ENCODE measurements at regions not wholly inside any gene's neighbourhood (a gene's known extent, or its start where the extent isn't known, plus 50 kb on each side); places are given as distances from the start of the nearest gene placed in this dataset.
A peak's percentile ranks its signal among the peaks of the same experiment; 100 is the strongest.
"Not testable (repeated sequence)": the region's sequence is repeated elsewhere in the genome, so short reads cannot be mapped to it uniquely, and the experiment has no call there.

DNA sequence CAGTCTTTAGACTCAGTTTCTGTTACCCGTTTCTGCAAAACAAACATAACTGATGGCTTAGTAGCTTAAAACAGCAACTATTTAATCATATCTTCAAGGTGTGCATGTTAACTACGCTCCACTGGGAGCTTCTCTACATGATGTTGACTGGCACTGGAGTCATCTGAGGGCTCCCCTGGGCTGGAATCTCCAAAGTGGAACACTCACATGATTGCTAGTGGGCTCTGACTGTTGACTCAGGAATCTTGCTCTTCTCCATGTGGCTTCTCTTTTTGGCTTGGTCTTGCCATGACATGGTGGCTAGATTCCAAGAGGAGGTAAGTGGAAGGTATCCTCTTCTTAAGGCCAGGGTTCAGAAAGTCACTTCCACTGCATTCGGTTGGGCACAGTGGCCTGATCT, 160.8 kb downstream of the PMAIP1 start:
- no peak for FAIRE-seq

DNA sequence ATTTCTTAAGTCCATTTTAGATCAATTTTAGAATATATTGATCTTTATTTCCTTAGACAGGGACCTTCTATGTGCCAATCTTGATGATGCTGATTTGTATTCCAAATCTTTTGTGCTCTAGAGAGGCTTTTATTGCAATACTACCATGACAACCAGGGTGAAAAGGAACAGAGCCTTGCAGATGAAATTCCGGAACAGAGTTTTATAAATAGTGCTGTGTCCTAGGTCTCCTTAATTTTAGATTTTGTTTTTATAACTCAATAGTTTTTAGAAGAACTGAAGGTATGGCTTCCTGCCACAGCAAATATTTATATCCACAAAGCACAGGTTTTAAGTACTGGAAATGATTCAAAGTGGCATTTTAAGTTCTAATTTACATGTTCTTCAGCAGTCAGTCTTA, 160.2 kb downstream of the PMAIP1 start:
- no peak for FAIRE-seq

DNA sequence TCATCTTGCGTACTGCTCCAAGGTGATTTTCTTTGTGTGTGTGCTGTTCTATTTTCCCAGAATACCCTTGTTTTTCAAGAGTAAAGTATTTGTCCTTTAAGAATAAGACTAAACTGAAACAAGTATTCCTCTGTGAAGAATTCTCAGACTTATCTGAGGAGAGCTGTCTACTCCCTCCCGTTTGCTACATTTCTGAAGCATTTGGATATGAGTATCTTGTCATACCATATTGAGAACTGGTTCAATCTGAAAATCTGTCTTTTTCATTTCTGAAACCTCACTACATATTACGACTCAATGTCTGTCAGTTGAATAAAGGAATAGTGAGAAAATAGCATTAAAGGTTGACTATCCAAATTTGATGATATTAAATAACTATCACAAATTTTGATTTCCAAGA, 159.4 kb downstream of the PMAIP1 start:
- no peak for FAIRE-seq

DNA sequence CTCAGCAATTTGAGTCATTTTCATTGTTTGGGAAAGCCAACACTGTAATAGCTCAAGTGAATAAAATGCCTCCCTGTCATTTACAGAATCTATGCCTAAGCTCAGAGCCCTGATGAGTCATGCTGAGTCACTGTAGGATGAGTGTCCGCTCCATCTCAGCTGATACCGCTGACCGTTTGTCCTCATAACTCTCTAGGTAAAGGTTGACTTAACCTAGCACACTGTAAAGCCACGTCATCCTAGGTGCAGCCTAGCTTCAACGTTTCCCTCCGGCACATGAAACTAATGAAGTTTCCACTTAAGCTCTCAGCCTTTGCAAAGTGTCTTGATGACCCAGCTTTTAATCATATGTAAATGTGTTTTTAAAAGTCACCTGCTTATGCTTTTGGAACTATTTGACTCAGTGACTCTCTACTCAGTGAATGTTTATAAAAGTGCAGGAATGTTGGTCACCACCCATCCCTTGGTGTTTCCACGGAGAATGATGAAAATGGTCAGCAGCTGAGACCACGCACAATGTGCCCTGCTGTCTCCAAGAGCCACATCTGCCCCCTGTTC, 154.0 kb downstream of the PMAIP1 start:
- no peak for FAIRE-seq

DNA sequence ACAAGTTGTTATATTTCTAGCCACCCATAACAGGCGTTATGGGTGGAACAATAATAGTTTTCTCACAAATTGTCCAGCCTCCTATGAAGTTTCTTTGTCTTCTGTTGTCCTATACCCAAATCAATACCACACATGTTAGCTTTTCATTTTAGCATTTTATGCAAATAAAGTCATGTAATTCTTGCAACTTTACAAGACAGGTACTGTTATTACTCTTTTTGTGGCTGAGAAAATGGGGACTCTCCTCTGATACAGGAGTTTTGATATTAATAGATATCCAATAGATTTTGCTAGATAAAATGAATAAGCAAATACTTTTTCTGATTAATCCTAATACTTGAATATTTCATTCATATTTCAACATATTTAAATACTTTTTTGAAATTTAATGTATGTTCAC, 151.0 kb downstream of the PMAIP1 start:
- peak; percentile 4 for FAIRE-seq

DNA sequence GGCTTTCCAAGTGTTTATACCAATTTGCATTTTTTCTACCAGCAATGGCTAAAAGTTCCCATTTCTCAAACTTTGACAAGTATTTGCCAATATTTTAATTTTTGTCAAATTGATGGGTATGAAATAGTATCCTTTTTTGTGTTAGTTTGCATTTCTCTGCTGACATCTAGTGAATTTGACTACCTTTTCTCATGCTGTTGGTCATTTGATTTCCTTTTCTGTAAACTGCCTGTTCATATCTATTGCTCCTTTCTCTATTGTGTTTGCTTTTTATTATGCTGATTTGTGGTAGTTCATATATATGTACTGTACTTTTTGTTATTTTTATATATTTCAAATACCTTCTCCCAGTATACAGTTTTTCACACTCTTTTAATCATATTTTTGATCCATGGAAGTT, 149.4 kb downstream of the PMAIP1 start:
- FAIRE-seq: no peak

DNA sequence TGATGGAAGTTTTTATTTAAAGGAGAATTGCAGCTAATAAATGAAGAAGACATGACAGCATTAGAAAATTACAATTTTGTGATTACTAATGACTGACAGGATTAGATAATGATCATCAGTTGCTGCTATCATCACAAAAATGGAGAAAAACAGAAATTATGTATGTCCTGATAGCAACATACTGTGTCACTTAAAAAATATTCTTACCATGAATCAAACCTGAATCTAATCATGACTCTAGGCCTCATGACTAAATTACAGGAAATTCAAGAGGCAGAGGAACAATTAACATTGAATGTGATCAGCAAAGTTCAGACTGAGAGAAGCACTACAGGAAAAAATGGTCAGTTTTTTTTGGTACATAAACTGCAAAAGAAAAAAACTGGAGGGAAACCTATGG, 147.8 kb downstream of the PMAIP1 start:
- no peak for FAIRE-seq

DNA sequence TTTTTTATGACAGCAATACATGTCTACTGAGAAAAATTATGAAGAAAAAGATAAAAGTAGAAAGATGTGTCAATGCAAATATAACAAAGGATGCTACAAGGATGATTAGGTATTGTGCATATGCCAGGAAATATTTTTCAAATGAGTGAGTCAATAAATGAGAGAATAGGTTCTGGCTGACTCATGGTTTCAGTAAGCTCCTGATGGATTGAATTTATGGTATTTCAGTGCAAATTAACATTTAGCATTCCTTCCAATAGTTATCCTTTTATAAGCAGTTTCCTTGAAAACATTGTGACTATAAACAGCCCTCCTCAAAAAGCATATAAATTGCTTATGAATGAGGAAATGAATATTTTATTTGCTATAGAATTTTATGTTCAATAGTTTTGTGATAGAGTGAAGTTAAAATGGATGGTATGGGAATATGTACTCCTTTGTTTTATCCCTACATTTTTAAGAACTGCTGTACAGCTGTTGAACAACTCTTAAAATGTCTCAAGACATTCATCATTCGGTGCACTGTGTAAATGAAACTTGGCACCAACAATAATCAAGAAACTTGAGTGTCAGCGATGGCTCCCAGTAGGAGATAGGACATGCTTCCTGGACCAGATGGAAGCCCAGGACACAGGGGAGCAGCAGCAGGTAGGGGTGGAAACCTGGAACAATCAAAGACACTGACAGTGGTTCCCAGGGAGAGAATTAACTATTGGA, 144.7 kb downstream of the PMAIP1 start:
- no peak for FAIRE-seq

DNA sequence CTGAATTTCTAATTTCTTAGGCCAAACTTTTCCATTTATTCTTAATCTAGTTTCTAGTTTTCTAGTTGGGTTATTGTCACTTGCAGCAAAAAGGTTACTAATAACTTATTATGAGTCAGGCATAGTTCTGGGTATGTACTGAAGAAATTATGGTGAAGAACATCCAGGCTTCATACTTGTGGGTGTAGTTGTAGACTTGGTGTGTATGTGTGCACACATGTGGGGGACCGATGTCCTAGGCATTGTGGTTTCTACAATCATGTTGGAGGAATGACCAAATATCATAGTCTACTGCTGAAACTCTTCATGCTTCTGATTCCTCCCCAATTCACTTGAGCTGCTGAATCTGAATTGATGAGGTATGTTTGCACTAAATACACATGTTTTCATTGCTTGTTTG, 141.2 kb downstream of the PMAIP1 start:
- FAIRE-seq: no peak

DNA sequence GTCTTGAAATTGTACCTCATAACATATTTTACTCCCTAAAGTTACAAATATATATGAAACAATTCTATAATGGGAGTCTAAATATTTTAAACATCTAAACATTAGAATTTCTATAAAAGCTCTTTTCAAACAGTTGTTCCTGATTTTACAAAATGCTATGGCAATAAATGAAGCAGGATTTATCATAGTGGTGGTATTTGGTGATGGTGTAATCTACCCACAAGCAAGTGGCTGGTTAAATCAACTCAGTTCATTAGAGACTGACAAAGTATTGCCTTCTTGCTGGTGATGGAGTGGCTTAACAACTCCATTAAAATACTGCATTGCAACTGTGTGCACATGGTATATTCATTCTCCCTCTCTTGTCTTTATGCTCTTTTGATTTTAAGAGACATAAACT, 138.9 kb downstream of the PMAIP1 start:
- FAIRE-seq: no peak

DNA sequence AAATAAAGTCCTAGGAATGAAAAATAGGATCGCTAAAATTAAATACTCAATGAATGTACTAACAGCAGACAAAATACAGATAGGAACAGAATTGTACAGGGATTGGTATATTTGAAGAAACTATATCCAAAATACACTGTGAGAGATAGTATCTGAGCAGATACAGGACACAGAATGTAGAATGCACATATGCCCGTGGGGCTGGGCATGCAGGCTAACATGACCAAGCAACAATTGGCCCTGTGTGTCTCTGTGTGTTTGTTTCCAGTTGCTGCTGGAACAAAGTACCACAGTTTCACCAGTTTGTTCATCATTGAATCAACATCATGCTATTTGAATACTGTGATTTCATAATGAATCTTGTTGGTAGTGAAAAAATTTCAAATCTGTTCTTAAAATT, 127.6 kb downstream of the PMAIP1 start:
- no peak for FAIRE-seq

DNA sequence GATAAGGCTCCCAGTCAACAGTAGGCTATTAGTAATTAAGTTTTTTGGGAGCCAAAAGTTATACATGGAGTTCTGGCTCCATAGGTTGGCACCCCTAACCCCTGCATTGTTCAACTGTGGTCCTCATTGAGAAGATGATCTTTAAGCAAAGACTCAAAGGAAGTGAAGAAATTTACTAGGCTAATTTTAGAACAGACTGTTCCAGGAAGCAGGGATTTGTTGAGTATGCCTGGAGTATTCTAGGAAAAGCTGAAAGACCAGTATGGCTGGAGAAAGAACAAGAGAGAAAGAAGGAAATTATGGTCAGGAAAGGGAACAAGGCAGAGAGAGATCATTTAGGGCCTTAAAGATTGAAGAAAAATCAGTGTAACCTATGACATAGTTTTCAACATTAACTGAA, 125.1 kb downstream of the PMAIP1 start:
- no peak for FAIRE-seq

DNA sequence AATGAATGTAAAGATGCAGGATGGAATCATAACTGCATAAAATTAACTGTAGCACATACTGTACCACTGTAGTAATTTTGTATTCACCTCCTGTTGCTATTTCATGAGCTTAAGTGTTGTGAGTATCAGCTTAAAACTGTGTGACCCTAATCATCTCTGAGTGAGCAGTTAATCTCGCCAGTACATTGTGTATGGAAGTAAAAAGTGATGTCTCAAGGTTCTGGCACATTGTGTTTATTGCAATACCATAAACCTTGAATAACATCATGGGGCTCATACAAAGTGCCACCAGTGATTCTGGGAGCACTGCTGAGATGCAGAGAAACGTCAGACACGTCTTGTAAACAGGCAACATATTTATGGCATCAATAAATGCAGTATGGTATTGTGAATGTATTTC, 124.5 kb downstream of the PMAIP1 start:
- no peak for FAIRE-seq

DNA sequence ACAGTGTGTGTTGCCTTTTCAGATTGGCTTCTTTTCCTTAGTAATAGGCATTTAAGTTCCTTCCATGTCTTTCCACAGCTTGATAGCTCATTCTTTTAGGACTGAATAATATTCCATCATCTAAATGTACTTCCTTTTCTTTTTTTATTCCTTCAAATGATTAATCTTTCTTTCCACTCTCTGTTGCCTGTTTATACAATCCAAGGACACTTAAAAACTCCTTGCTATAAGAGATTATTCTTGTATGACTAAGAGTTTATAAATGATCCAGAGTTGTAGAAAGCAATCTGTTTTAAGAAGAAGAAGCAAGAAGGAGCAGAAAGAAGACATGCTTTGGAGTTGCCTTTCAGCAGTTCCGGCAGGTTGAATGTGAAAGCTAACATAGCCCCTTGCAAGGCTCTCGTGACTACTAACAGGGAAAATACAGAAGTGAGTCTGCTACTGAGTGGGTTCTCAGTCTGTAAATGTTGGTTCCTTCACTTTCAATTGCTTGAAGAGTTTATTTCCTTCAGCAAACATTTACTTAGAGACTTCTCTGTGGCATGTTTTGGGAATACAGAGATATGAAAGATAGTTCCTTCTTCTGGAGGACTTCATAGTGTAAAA, 123.0 kb downstream of the PMAIP1 start:
- no peak for FAIRE-seq

DNA sequence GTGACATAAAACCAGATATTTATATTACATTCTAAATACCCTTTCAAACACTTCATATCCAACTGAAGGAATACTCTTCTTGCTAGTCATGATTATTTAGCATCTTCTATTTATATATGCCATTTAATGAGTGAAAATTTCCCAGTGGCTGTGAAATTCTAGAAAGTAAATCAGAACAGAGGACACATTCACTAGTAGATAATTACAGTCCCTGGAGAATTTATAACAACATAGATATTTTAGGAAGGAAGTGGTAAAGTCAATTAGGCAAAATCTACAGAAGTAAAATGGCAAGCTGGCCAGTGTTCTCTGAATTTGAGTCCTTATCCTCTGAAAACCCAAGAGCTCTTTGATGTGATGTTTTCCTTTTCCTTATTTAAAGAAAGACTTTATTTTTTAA, 121.8 kb downstream of the PMAIP1 start:
- no peak for FAIRE-seq

DNA sequence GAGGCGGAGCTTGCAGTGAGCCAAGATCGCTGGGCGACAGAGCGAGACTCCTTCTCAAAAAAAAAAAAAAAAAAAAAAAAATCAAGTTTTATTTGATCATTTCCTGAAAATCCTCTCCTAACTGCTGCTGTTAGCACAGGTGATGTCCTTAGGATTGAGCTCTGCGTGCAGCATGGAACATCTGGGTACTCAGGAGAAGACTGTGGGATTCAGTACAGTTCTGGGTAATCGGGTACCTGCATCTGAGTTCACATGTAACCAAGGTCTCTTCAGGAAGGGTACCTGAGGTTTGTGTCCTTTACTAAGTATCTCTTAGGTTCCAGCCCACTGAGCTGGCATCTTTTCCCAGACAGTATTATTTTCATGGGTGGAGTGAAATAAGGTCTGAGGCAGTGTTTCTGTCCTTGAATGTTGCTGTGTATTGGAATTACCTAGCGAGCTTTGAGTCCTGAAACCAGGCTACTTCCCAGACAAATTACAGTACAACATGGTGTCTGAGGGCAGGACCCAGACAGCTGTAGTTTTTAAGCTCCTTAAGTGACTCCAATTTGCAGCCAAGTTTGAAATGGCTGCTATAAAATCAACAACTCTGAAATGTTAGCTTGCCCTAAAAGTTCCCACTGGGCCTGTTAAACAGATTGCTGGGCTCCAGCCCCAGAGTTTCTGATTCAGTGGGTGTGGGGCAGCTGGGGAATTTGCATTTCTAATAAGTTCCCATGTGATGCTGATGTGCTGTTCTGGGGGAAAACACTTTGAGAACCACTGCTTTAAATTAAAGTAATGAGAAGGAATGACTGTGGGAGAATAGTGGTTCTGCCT, 120.5 kb downstream of the PMAIP1 start:
- FAIRE-seq: no peak

DNA sequence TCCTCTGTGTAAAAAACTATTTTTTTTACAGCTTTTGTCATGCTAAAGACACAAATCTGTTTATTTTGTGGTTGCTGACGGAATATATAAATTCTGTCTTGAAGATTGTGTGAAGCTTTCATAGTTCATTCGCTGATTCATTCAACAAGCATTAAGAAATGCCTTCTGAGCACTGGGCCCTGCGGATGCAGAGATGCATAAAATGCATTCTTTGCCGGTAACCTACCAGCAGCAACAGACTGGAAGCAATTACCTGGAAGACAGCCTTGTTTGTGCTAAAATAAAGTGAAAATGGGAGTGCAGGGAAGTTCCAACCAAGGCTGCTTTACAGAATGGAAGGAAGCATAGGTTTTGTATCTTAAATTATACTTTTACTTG, 119.7 kb downstream of the PMAIP1 start:
- FAIRE-seq: no peak

DNA sequence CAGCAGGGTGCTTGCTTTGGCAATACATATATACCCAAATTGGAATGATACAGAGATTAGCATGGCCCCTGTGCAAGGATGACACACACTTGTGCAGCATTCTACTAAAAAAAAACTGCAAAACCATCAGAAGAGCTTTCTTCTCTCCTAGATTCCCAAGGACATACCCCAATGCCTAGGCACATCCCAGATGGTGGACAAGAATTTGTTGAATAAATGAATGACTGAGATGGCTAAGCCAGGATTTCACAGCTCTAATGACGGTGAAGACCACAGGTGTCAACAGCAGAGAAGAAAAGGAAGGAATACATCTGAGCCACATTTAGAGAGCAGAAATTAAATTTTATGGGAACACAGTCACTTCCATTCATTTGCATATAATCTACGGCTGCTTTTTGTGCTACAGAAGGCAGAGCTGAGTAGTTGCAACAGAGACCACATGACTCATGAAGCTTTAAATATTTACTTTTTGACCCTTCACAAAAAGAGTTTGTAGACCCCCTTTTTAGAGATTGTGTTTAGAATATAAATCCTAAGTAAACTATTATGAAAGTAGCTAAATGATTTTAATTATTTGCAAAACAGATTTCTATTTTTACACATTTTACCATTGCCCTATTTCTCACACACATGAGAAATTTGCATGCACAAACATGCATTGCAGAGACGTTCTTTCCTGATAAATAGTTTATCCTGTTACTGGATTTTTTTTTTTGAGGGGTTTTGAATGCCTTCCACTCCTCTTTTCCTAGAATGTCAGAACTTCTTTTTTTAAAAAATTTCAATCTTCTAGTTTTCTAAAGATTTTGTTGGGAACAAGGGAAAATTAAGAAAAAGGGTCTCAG, 119.0 kb downstream of the PMAIP1 start:
- FAIRE-seq: no peak

DNA sequence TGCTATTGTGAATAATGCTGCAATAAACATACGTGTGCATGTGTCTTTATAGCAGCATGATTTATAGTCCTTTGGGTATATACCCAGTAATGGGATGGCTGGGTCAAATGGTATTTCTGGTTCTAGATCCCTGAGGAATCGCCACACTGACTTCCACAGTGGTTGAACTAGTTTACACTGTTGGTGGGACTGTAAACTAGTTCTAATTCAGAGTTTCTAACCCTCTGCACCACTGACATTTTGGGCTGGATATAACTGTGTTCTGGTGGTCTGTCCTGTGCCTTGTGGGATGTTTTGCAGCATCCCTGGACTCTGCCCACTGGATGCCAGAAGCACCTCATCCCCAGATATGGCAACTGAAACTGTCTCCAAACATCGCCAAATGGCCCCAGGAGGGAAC, 118.3 kb downstream of the PMAIP1 start:
- FAIRE-seq: not testable (repeated sequence)

DNA sequence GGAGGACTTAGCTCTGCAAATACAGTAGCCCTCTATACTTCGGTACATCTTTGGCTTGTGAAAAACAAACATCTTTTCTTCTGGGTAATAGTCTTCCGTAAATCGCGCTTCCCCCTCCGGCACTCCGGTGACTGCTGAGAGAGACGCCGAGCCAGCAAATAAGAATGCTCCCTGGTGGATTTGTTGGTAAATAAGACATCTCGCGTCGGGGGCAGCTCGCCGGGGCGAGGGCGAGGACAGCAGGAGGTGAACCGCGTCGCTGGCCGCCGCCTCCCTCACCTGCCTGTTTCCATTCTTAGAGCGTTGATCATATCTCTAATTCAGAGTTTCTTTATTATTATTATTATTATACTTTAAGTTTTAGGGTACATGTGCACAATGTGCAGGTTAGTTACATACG, 117.6 kb downstream of the PMAIP1 start:
- no peak for FAIRE-seq

DNA sequence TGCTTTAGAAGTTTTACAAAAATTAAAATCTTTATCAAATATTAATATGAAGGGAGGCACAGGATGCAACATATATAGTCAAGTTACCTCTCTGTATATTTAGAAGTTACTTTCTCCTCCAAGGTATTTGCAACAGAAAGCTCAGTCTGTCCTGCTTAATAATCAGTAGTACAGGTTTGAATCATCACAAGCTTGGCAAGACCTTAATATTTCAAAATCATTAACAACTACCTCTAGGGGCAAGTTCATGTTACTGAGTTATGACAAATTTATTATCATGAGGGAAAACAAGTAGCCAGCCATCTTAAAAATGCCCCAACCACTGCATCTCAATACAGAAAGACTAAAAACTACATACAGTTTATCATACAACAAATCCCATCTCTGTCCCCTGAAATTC, 116.0 kb downstream of the PMAIP1 start:
- FAIRE-seq: not testable (repeated sequence)

DNA sequence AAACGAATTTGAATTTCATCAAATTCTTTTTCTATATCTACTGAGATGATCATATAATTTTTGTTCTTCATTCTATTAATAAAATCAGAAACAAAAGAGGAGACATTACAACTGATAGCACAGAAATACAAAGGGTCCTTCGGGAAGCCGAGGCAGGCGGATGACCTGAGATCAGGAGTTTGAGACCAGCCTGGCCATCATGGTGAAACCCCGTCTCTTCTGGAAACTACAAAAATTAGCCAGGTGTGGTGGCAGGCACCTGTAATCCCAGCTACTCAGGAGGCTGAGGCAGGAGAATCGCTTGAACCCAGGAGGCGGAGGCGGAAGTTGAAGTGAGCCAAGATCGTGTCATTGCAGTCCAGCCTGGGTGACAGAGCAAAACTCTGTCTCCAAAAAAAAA, 113.4 kb downstream of the PMAIP1 start:
- FAIRE-seq: not testable (repeated sequence)

DNA sequence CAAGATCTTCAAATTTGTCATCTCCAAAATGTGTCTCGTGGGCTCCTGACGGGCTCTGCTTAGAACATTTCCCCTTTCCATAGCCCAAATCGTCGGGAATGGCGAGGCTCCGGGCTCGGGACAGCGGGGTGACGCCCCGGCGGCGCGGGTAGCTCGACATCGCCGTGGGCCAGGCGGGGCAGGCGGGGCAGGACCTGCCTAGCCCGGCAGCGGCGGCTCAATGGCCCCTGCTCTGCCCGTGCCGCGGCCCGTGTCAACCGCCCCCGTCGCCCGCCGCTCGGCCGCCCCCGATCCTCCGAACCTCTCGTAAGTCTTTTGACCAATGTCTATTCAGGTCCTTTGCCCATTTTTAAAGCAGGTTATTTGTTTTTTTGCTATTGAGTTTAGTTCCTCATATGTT, 111.2 kb downstream of the PMAIP1 start:
- FAIRE-seq: no peak

All from endometrium (tissue), 2 donors.